WTC11 (cell line): ENCODE measurements at regions not wholly inside any gene's neighbourhood (a gene's known extent, or its start where the extent isn't known, plus 50 kb on each side); places are given as distances from the start of the nearest gene placed in this dataset.

Experiments
- CREB1 ChIP-seq: sonication (generic); formaldehyde crosslinking; IDR thresholded peaks from 2 replicates; pipeline ENCODE4 v1.8.0; 2023; ENCODE audit warnings: mild to moderate bottlenecking, missing genetic modification reagents
- ESRRA ChIP-seq: sonication (generic); formaldehyde crosslinking; IDR thresholded peaks from 2 replicates; pipeline ENCODE4 v1.8.1; 2022; ENCODE audit warnings: mild to moderate bottlenecking, missing genetic modification reagents, borderline replicate concordance
- KAT7 ChIP-seq: sonication (generic); formaldehyde crosslinking; IDR thresholded peaks from 2 replicates; pipeline ENCODE4 v1.8.1; 2023; ENCODE audit warnings: missing genetic modification reagents, mild to moderate bottlenecking, borderline replicate concordance
- NR1H2 ChIP-seq: sonication (generic); formaldehyde crosslinking; IDR thresholded peaks from 2 replicates; pipeline ENCODE4 v1.9.0; 2021; ENCODE audit warnings: mild to moderate bottlenecking, moderate library complexity, missing genetic modification reagents
- ZNF138 ChIP-seq: sonication (generic); formaldehyde crosslinking; conservative IDR thresholded peaks from 2 replicates; pipeline ENCODE4 v1.8.1; 2022; ENCODE audit warnings: mild to moderate bottlenecking, moderate library complexity, missing genetic modification reagents
- TF ChIP-seq, protein P1 (sequence below): sonication (generic); formaldehyde crosslinking; IDR thresholded peaks from 2 replicates; pipeline ENCODE4 v1.8.1; 2022; ENCODE audit warnings: low read depth, mild to moderate bottlenecking, moderate library complexity, missing genetic modification reagents, borderline replicate concordance
- TF ChIP-seq, protein P2 (sequence below): fragments of 200-600 bp; IDR thresholded peaks from 2 replicates; pipeline ENCODE4 v1.8.0; 2022; ENCODE audit warnings: antibody characterized with exemption
- TF ChIP-seq, protein P3 (sequence below): sonication (generic); formaldehyde crosslinking; IDR thresholded peaks from 2 replicates; pipeline ENCODE4 v1.8.1; 2022; ENCODE audit warnings: low read depth, missing genetic modification reagents, borderline replicate concordance
- TF ChIP-seq, protein P4 (sequence below): sonication (generic); formaldehyde crosslinking; IDR thresholded peaks from 2 replicates; pipeline ENCODE4 v1.8.1; 2023; ENCODE audit warnings: mild to moderate bottlenecking, moderate library complexity, missing genetic modification reagents
- TF ChIP-seq, protein P5 (sequence below): sonication (generic); formaldehyde crosslinking; IDR thresholded peaks from 2 replicates; pipeline ENCODE4 v1.8.1; 2023; ENCODE audit warnings: mild to moderate bottlenecking, missing genetic modification reagents, borderline replicate concordance
- TF ChIP-seq, protein P6 (sequence below): sonication (generic); formaldehyde crosslinking; conservative IDR thresholded peaks from 2 replicates; pipeline ENCODE4 v1.8.1; 2023; ENCODE audit warnings: mild to moderate bottlenecking, low read depth, missing genetic modification reagents, moderate library complexity

DNA sequence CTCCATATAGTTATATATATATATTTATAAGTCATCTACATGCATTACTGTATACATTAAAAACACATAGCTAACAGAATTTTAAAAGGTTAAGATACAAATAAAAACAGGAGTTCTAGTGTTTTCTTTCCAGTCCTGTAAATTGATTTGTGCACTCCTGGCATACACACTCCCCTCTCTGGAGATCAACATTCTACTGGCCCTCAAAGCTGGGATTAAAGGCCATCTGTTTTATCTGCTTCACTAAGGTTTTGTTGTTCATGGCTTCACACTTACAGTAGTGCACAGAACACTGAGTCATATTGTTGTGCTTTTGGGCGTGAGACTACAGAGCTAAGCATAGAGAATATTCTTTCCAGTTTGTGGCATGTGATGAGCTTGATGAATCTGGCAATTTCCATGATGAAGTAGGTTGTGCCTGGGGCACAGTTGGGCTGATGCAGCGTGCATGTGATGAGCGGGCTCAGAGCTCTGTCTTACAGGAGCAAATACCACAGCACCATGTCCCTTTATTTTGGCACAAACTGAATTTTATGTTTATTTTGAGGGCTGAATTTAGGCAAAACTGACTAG is 98.2 kb downstream of the TAF11L14 start:
- TF ChIP-seq, protein P1, sequence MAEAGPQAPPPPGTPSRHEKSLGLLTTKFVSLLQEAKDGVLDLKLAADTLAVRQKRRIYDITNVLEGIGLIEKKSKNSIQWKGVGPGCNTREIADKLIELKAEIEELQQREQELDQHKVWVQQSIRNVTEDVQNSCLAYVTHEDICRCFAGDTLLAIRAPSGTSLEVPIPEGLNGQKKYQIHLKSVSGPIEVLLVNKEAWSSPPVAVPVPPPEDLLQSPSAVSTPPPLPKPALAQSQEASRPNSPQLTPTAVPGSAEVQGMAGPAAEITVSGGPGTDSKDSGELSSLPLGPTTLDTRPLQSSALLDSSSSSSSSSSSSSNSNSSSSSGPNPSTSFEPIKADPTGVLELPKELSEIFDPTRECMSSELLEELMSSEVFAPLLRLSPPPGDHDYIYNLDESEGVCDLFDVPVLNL (CRISPR knock-in tag): no peak
- TF ChIP-seq, protein P2, sequence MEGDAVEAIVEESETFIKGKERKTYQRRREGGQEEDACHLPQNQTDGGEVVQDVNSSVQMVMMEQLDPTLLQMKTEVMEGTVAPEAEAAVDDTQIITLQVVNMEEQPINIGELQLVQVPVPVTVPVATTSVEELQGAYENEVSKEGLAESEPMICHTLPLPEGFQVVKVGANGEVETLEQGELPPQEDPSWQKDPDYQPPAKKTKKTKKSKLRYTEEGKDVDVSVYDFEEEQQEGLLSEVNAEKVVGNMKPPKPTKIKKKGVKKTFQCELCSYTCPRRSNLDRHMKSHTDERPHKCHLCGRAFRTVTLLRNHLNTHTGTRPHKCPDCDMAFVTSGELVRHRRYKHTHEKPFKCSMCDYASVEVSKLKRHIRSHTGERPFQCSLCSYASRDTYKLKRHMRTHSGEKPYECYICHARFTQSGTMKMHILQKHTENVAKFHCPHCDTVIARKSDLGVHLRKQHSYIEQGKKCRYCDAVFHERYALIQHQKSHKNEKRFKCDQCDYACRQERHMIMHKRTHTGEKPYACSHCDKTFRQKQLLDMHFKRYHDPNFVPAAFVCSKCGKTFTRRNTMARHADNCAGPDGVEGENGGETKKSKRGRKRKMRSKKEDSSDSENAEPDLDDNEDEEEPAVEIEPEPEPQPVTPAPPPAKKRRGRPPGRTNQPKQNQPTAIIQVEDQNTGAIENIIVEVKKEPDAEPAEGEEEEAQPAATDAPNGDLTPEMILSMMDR: no peak
- TF ChIP-seq KAT7 (CRISPR knock-in tag): no peak
- no peak for TF ChIP-seq ESRRA
- TF ChIP-seq, protein P3, sequence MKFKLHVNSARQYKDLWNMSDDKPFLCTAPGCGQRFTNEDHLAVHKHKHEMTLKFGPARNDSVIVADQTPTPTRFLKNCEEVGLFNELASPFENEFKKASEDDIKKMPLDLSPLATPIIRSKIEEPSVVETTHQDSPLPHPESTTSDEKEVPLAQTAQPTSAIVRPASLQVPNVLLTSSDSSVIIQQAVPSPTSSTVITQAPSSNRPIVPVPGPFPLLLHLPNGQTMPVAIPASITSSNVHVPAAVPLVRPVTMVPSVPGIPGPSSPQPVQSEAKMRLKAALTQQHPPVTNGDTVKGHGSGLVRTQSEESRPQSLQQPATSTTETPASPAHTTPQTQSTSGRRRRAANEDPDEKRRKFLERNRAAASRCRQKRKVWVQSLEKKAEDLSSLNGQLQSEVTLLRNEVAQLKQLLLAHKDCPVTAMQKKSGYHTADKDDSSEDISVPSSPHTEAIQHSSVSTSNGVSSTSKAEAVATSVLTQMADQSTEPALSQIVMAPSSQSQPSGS (CRISPR knock-in tag): no peak
- TF ChIP-seq, protein P4, sequence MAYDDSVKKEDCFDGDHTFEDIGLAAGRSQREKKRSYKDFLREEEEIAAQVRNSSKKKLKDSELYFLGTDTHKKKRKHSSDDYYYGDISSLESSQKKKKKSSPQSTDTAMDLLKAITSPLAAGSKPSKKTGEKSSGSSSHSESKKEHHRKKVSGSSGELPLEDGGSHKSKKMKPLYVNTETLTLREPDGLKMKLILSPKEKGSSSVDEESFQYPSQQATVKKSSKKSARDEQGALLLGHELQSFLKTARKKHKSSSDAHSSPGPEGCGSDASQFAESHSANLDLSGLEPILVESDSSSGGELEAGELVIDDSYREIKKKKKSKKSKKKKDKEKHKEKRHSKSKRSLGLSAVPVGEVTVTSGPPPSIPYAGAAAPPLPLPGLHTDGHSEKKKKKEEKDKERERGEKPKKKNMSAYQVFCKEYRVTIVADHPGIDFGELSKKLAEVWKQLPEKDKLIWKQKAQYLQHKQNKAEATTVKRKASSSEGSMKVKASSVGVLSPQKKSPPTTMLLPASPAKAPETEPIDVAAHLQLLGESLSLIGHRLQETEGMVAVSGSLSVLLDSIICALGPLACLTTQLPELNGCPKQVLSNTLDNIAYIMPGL (CRISPR knock-in tag): no peak
- TF ChIP-seq, protein P5, sequence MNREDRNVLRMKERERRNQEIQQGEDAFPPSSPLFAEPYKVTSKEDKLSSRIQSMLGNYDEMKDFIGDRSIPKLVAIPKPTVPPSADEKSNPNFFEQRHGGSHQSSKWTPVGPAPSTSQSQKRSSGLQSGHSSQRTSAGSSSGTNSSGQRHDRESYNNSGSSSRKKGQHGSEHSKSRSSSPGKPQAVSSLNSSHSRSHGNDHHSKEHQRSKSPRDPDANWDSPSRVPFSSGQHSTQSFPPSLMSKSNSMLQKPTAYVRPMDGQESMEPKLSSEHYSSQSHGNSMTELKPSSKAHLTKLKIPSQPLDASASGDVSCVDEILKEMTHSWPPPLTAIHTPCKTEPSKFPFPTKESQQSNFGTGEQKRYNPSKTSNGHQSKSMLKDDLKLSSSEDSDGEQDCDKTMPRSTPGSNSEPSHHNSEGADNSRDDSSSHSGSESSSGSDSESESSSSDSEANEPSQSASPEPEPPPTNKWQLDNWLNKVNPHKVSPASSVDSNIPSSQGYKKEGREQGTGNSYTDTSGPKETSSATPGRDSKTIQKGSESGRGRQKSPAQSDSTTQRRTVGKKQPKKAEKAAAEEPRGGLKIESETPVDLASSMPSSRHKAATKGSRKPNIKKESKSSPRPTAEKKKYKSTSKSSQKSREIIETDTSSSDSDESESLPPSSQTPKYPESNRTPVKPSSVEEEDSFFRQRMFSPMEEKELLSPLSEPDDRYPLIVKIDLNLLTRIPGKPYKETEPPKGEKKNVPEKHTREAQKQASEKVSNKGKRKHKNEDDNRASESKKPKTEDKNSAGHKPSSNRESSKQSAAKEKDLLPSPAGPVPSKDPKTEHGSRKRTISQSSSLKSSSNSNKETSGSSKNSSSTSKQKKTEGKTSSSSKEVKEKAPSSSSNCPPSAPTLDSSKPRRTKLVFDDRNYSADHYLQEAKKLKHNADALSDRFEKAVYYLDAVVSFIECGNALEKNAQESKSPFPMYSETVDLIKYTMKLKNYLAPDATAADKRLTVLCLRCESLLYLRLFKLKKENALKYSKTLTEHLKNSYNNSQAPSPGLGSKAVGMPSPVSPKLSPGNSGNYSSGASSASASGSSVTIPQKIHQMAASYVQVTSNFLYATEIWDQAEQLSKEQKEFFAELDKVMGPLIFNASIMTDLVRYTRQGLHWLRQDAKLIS (CRISPR knock-in tag): no peak
- TF ChIP-seq ZNF138 (CRISPR knock-in tag): no peak
- no peak for TF ChIP-seq NR1H2
- TF ChIP-seq, protein P6, sequence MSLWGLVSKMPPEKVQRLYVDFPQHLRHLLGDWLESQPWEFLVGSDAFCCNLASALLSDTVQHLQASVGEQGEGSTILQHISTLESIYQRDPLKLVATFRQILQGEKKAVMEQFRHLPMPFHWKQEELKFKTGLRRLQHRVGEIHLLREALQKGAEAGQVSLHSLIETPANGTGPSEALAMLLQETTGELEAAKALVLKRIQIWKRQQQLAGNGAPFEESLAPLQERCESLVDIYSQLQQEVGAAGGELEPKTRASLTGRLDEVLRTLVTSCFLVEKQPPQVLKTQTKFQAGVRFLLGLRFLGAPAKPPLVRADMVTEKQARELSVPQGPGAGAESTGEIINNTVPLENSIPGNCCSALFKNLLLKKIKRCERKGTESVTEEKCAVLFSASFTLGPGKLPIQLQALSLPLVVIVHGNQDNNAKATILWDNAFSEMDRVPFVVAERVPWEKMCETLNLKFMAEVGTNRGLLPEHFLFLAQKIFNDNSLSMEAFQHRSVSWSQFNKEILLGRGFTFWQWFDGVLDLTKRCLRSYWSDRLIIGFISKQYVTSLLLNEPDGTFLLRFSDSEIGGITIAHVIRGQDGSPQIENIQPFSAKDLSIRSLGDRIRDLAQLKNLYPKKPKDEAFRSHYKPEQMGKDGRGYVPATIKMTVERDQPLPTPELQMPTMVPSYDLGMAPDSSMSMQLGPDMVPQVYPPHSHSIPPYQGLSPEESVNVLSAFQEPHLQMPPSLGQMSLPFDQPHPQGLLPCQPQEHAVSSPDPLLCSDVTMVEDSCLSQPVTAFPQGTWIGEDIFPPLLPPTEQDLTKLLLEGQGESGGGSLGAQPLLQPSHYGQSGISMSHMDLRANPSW (CRISPR knock-in tag): no peak
- no peak for TF ChIP-seq CREB1
